Retinal pigment epithelial cell (primary cell): ENCODE measurements at regions not wholly inside any gene's neighbourhood (a gene's known extent, or its start where the extent isn't known, plus 50 kb on each side); places are given as distances from the start of the nearest gene placed in this dataset.

ENCODE experiments used
- DNase-seq: peaks from one replicate; pipeline ENCODE4 v3.0.0-alpha.2; 2010; ENCODE audit warnings: low read depth
- H3K4me3 ChIP-seq: 2 replicates; pipeline ENCODE4 v1.5.1; 2011; ENCODE audit warnings: mild to moderate bottlenecking, low read length, control low read depth, moderate library complexity
- TF ChIP-seq, protein P1 (sequence below): conservative IDR thresholded peaks from 2 replicates; pipeline ENCODE4 v1.5.1; 2011; ENCODE audit warnings: low read depth, low read length, control low read depth, inconsistent platforms

DNA sequence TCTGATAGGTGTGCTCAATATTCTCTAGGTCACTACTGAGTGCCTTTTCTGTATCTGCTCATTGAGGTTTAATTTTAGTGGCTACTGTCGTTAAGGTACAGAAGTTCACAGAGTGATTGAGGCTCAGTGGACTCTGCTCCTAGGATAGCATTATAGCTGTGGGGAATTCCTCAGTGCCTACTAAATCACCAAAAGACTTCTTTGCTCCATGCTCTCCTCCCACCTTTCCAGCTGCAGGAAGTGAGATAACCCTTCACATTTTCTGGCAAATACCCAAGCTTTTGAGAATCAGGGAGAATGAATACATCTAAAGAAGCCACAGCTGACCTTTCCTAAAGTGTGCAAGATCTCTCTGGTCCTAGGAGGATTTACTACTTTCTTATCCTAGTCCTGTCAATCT is 95.2 kb upstream of the FSIP2 start:
- no peak overlapping the region for H3K4me3 ChIP-seq
- TF ChIP-seq, protein P1, sequence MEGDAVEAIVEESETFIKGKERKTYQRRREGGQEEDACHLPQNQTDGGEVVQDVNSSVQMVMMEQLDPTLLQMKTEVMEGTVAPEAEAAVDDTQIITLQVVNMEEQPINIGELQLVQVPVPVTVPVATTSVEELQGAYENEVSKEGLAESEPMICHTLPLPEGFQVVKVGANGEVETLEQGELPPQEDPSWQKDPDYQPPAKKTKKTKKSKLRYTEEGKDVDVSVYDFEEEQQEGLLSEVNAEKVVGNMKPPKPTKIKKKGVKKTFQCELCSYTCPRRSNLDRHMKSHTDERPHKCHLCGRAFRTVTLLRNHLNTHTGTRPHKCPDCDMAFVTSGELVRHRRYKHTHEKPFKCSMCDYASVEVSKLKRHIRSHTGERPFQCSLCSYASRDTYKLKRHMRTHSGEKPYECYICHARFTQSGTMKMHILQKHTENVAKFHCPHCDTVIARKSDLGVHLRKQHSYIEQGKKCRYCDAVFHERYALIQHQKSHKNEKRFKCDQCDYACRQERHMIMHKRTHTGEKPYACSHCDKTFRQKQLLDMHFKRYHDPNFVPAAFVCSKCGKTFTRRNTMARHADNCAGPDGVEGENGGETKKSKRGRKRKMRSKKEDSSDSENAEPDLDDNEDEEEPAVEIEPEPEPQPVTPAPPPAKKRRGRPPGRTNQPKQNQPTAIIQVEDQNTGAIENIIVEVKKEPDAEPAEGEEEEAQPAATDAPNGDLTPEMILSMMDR, result no peak
- no peak for DNase-seq

DNA sequence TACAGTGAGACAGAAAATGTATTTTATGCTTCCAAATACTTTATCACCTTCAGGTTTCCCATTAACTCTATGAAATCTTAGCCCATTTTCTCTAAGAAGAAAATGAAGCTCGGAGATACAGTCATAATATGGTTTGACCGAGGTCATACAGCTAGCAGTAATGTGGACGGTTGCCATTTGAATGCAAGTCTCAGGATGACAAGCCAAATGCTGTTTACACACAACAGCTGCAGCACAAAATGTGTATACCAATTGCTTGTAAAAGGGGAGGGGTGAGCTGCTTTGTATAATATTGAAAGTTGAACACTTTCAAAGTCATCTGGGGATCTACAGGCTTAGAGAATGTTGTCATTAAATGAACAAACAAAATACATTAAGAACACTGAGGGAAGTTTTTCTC is 93.8 kb upstream of the FSIP2 start:
- TF ChIP-seq, protein P1, result no peak
- no peak for DNase-seq
- H3K4me3 ChIP-seq, result no peak overlapping the region

DNA sequence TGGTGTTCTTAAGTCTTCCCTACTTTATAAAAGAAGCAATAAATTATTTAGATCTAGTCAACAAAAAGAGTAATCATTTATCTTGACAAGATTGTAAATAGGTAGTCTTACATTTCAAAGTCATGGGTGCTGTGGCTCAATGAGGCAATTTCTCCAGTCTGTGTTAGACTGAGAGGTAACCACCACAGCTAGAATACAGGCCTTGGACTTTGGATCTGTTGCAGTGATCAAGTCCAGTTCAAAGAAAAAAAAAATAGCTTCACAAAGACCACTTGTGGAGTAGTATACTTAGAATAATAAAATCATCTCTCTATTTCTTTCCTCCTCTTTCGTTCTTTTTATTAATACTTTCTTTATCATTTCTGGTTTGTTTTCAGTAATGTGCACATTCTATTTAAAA is 93.1 kb upstream of the FSIP2 start:
- no peak overlapping the region for H3K4me3 ChIP-seq
- TF ChIP-seq, protein P1, result no peak
- DNase-seq, result no peak

DNA sequence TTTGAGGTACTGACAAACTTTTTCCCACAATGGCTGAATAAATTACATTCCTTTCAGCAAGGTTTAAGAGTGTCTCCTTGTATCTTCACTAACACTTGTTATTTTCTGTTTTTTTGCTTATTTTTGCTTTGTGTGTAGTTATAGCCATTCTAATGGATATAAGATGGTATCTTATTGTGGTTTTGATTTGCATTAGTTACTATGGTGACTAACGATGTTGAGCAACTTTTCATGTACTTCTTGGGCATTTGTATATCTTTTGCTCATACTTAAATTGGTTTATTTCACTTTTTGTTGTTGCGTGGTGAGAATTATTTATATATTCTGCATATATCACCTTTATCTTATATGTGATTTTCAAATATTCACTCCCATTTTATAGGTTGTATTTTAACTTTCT is 79.9 kb upstream of the FSIP2 start:
- no peak overlapping the region for H3K4me3 ChIP-seq
- no peak for DNase-seq
- TF ChIP-seq, protein P1, result no peak

DNA sequence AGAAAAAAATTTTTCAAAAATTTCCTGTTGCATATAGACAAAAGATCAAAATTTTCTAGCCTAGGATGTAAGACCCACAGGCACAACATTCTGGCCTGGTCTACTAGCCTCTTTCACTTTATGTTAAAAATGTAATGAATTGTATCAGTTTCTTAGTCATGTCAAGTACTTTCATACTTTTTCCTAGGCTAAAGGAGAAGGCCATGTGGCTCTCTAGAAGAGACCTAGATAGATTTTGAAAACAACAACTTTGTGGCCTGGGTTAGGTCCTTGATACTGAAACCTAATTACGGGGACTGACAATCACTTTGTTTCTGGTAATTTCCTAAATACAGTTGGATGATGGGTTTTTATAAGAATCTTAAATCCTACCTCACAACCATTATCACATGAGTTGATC is 74.8 kb upstream of the FSIP2 start:
- TF ChIP-seq, protein P1, result no peak
- H3K4me3 ChIP-seq, result no peak overlapping the region
- DNase-seq, result no peak

DNA sequence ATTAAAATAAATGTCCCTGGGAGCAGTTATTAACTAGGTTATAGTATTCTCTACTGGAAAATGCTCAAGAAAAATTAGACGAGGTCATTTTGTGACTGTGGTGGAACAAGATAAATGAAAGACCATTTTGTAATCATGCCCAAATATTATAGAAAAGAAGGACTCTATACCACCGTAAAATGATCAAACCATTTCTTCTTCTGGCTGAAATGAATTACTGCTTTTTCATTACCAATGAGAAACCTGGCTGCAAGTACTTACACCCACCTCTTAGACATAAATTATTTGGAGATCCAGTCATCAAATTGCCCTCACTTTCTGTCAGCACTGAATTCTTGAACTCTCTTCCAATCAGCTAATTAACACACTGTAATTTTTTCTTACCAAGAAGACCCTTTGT is 74.2 kb upstream of the FSIP2 start:
- no peak for DNase-seq
- TF ChIP-seq, protein P1, result no peak
- no peak overlapping the region for H3K4me3 ChIP-seq

DNA sequence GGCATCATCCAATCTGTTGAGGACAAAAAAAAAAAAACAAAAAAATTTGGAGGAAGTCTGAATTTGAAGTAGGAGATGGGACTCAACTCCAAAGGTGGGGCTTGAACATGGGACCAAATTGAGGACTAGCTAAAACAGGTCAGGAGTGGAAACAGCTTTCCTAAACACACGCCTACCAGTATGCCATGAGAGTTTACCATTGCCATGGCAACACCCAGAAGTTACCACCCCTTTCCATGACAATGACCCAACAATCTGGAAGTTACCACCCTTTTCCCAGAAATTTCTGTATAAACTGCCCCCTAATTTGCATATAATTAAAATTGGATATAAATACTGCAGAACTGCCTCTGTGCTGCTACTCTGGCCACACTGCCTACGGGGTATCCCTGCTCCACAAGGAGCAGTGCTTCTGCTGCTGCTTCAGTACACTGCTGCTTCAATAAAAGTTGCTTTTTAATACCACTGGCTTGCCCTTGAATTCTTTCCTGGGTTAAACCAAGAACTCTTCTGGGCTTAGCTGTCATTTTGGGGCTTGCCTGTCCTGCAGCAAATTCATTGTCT is 73.3 kb upstream of the FSIP2 start:
- TF ChIP-seq, protein P1, result no peak
- DNase-seq, result no peak
- H3K4me3 ChIP-seq, result no peak overlapping the region
